Activated CD8-positive, alpha-beta memory T cell treated with anti-CD3 and anti-CD28 coated beads, Interleukin-2, amount 10 ng/mL, durations not matched to agents 7 days and 5 days (primary cell): ENCODE measurements at regions not wholly inside any gene's neighbourhood (a gene's known extent, or its start where the extent isn't known, plus 50 kb on each side); places are given as distances from the start of the nearest gene placed in this dataset.

ENCODE experiments used
- ATAC-seq: fragments of 150-1000 bp; cut with Tn5 transposase; one replicate; pipeline ENCODE4 v1.10.0; 2021; ENCODE audit warnings: moderate library complexity
- CTCF ChIA-PET: fragments of 350-600 bp; sonication (Branson Sonifier 250); formaldehyde crosslinking; loops from one replicate; lab custom pipeline; 2021; ENCODE audit warnings: antibody characterized with exemption; lab: Charles Lee
- DNase-seq: peaks from one replicate; pipeline ENCODE4 v3.0.0-alpha.2; 2020
- H3K27ac Mint-ChIP-seq: one replicate; pipeline ENCODE4 v1.8.0; 2021; ENCODE audit warnings: mild to moderate bottlenecking, mixed read lengths
- H3K27me3 Mint-ChIP-seq: one replicate; pipeline ENCODE4 v1.8.0; 2021; ENCODE audit warnings: mixed read lengths
- H3K36me3 Mint-ChIP-seq: one replicate; pipeline ENCODE4 v1.8.0; 2021; ENCODE audit warnings: mild to moderate bottlenecking, mixed read lengths
- H3K4me1 Mint-ChIP-seq: one replicate; pipeline ENCODE4 v1.8.0; 2021; ENCODE audit warnings: mixed read lengths
- H3K4me3 Mint-ChIP-seq: one replicate; pipeline ENCODE4 v1.8.0; 2021; ENCODE audit warnings: mild to moderate bottlenecking, moderate library complexity, mixed read lengths
- H3K9me3 Mint-ChIP-seq: one replicate; pipeline ENCODE4 v1.8.0; 2022; ENCODE audit warnings: low read depth, mixed read lengths

DNA sequence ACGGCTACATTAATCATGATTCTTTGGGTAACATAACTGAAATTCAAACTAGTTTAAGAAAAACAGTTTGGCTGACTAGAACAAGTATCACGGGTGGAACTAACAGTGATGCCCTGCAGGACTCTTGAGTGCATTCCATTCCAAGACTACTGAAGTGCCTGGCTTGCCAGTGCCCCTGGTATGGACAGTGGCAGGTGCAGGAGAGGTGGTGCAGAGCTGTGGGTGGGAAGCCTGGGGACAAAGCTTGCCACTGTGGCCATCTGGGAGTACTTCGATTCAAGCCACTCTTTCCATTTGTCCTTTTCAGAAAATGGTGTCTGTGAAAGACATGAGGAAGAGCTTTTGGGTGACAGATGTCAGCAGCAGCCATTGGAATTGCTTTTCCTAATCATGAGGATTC, 166.5 kb downstream of the RRAGC start:
- no peaks in the 10 kb centered on the region for H3K9me3 Mint-ChIP-seq
- H3K27me3 Mint-ChIP-seq, result peaks cover 52% of the 10 kb centered on the region
- ATAC-seq (no peak), DNase-seq (no peak)
- CTCF ChIA-PET, result no interaction called here
- H3K4me1 Mint-ChIP-seq, result no peaks in the 10 kb centered on the region
- no peak overlapping the region for H3K27ac Mint-ChIP-seq
- H3K4me3 Mint-ChIP-seq, result no peak overlapping the region
- H3K36me3 Mint-ChIP-seq, result no peaks in the 10 kb centered on the region

DNA sequence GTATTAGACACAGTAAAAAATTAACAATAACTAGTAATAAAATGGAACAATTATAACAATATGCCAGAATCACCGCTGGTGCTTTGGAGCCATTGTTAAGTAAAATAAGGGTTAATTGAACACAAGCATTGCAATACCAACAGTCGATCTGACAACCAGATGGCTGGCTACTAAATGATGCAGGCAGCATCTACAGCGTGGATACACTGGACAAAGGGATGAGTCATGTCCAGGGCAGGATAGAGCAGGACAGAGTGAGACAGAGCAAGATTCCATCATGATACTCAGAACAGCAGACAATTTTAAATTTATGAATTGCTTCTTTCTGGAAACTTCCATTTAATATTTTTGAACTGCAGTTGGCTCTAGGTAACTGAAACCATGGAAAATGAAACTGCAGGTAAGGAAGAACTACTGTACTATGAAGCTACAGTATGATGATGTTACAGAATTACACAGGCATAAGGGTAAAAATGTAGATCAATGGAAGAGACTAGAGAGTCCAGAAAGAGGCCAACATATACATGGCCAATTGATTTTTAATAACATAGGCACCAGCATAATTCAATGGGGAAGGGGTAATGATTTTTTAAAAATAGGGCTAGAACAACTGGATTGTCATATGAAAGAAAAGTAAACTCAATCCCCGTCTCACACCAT, 168.7 kb downstream of the RRAGC start:
- no peak overlapping the region for H3K4me3 Mint-ChIP-seq
- ATAC-seq, result no peak
- CTCF ChIA-PET, result no interaction called here

DNA sequence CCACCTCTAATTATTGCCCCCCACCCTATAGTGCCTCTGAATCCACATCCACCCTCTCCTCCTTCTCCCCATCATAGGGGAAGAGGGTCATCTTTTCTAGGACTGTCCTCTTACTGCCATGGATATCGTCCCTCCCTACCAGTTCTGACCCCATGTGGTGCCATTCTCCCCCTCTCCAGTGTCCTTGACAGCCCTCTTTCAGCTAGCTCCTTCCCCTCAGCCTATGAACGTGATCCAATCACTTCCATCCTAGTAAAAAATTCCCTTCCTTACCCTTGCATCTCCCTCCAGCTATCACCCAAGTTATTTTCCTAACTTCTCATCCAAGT, 172.7 kb downstream of the RRAGC start:
- Mint-ChIP-seq H3K27me3 (peaks cover 34% of the 10 kb centered on the region), H3K27ac (no peak overlapping the region), H3K4me1 (no peaks in the 10 kb centered on the region), H3K4me3 (no peak overlapping the region), H3K36me3 (no peaks in the 10 kb centered on the region), H3K9me3 (no peaks in the 10 kb centered on the region)
- CTCF ChIA-PET, result interaction anchor here (0.7 kb wide), 1 partner anchor 12 kb away, joined by 3 read pairs; no protein-coding TSS in a partner anchor
- ATAC-seq, result no peak
- DNase-seq, result no peak

More for the DNA sequence above, 168.7 kb downstream of the RRAGC start:
- Mint-ChIP-seq H3K9me3 (no peaks in the 10 kb centered on the region), H3K27me3 (peaks cover 57% of the 10 kb centered on the region), H3K4me1 (no peaks in the 10 kb centered on the region), H3K36me3 (no peaks in the 10 kb centered on the region), H3K27ac (no peak overlapping the region)
- DNase-seq, result no peak

DNA sequence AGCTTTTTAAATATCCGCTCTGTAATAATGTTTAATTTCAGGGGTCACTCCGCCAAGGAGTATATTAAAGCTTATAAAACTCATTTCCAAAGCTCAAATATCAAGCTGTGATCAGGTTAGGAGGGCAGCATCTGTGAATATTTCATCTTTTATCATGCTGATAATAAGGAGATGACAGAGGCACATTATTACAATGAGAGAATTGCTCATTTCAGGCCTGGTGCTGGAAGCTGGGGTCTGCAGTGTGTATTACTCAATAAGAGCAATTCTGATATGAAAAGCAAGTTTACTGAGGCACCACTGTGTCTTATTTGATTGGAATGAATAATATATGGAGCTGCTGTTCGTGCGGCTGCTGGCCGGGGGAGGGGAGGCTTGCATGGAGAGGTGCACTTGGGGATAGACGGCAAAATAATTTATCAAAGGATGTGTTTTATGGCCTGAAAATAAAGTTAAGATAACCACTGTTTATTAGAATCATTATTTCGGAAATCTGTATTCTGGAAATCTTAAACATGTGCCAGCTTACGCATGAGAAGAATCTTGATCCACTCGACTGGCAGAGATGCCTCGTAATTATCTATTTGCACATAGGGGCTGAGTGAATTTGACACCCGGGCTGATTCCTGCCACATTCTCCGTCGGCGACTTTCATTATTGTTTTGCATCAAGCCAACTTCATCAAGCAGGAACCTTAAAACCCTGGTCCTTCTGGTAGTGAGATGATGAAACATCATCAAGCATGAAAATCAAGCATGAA, 173.2 kb downstream of the RRAGC start:
- Mint-ChIP-seq H3K9me3 (no peaks in the 10 kb centered on the region), H3K4me3 (no peak overlapping the region), H3K27me3 (peaks cover 30% of the 10 kb centered on the region), H3K4me1 (no peaks in the 10 kb centered on the region), H3K27ac (no peak overlapping the region), H3K36me3 (no peaks in the 10 kb centered on the region)
- DNase-seq (no peak), ATAC-seq (no peak)
- CTCF ChIA-PET, result interaction anchor here (0.7 kb wide), 1 partner anchor 11 kb away, joined by 3 read pairs; no protein-coding TSS in a partner anchor

DNA sequence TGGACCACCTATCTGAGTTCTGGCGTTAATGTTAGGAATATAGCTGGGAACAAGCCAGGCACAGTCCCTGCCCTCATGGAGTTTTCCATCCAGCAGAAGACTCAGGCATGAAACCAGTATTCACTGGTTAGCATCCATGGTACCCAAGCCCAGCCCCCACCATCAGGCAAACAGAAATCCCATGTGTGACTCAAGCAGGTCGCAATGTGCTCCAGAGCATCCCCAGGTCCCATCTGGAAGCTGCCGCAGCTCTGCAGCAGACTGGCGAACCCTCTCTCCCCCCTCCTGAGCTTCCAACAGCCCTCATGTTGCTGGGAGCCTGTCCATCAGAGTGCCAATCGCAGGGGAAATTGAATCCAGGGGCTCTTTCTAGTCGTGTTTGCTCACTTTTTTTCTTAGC, 174.2 kb downstream of the RRAGC start:
- H3K36me3 Mint-ChIP-seq, result no peaks in the 10 kb centered on the region
- H3K27ac Mint-ChIP-seq, result no peak overlapping the region
- no peak overlapping the region for H3K4me3 Mint-ChIP-seq
- CTCF ChIA-PET, result no interaction called here
- DNase-seq (no peak), ATAC-seq (no peak)
- no peaks in the 10 kb centered on the region for H3K9me3 Mint-ChIP-seq
- no peaks in the 10 kb centered on the region for H3K4me1 Mint-ChIP-seq
- H3K27me3 Mint-ChIP-seq, result peaks cover 24% of the 10 kb centered on the region

DNA sequence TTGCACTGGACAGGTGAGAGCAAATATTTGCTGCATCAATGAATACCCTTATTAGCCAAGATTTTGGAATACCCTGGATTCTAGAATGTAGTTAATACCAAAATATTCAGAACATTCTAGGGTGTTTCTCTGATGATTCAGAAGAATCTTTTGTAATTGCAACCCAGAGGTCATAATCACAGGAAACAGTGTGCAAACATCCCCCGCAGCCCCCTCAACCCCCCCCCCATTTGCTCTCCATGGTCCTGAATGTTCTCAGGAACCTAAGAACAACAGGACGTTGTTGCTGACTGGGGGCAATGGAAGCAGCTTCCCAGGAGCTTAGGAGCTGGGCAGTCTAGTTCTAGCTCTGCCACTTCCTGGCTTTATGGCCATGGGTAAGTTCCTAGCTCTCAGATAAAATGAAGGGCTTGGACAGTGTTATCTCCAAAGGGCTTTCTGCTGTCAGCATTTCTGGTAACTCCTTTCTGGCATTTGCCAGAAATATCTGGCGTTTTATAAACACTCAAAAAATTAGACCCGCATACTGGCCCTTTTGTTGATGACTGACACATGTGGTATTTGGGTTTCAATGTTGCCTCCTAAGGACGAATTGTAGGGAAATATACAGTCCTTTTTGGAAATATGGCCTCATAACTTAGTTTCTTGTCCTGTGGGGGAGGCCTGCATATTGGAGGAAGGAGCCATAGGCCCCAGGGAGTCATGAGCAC, 178.6 kb downstream of the RRAGC start:
- no peak overlapping the region for H3K27ac Mint-ChIP-seq
- H3K27me3 Mint-ChIP-seq, result no peaks in the 10 kb centered on the region
- no peak overlapping the region for H3K4me3 Mint-ChIP-seq
- no peaks in the 10 kb centered on the region for H3K4me1 Mint-ChIP-seq
- no peaks in the 10 kb centered on the region for H3K36me3 Mint-ChIP-seq
- CTCF ChIA-PET, result no interaction called here
- ATAC-seq, result no peak
- DNase-seq, result no peak
- H3K9me3 Mint-ChIP-seq, result no peaks in the 10 kb centered on the region

DNA sequence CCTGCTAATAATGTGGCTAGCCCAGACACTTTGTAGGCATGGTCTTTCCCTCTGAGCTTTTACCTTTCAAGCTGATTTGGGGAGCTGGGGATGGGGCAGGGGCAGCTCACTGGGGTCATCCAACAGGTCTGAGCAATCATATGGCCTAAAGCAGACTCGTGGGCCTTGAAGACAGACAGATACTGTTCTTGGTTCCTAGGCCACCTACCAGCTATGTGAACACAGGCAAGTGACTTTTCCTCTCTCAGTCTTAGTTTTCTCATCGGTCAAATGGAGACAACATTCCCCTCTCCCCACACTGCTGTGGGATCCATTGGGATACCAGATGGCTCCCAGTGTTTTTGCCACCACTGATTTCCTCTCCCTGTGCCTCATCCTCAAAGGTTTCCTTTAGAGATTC, 181.8 kb downstream of the RRAGC start:
- no peaks in the 10 kb centered on the region for H3K4me1 Mint-ChIP-seq
- H3K27ac Mint-ChIP-seq, result no peak overlapping the region
- H3K4me3 Mint-ChIP-seq, result no peak overlapping the region
- H3K9me3 Mint-ChIP-seq, result no peaks in the 10 kb centered on the region
- H3K36me3 Mint-ChIP-seq, result no peaks in the 10 kb centered on the region
- DNase-seq (no peak), ATAC-seq (no peak)
- no peaks in the 10 kb centered on the region for H3K27me3 Mint-ChIP-seq
- CTCF ChIA-PET, result no interaction called here

DNA sequence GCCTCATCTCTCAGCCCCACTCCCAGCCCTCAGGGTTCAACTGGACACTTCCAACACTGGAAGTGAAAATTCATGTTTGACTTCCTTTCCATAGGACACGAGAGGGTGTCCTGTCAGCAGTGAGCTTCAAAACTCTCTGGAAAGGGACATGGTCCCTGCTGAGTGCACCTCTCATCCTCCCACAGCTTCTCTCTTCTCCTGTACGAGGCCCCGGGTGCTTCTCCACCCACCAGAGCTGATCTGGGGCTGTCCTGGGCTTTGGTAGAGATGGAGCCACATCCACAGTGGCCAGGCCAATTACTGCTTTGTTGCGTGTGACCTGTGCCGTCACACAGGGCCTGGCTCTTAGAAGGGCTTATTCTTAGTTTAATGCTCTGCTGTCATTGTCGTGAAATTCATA, 182.3 kb downstream of the RRAGC start:
- CTCF ChIA-PET, result no interaction called here

DNA sequence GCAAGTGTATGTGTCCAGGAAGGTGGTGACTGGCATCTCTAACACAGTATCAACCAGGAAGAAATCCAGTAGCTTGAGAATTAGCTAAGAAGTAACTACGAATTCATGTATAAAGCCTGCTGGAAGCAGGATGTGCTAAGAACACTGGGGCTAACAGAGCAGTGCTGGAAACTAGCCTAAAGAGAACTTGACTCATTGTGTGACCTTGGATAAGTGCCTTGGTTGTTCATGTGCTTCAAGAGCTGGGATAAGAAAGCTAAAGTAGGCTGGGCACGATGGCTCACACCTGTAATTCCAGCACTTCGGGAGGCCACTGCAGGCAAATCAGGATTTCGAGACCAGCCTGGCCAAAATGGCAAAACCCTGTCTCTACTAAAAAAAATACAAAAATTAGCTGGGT, 186.9 kb downstream of the RRAGC start:
- peaks cover 9% of the 10 kb centered on the region for H3K27me3 Mint-ChIP-seq
- no peaks in the 10 kb centered on the region for H3K9me3 Mint-ChIP-seq
- DNase-seq (no peak), ATAC-seq (no peak)
- no peaks in the 10 kb centered on the region for H3K36me3 Mint-ChIP-seq
- no peak overlapping the region for H3K4me3 Mint-ChIP-seq
- CTCF ChIA-PET, result no interaction called here
- no peak overlapping the region for H3K27ac Mint-ChIP-seq
- no peaks in the 10 kb centered on the region for H3K4me1 Mint-ChIP-seq

More for the DNA sequence above, 182.3 kb downstream of the RRAGC start:
- no peaks in the 10 kb centered on the region for H3K27me3 Mint-ChIP-seq
- no peaks in the 10 kb centered on the region for H3K4me1 Mint-ChIP-seq
- no peaks in the 10 kb centered on the region for H3K9me3 Mint-ChIP-seq
- DNase-seq, result no peak
- H3K4me3 Mint-ChIP-seq, result no peak overlapping the region
- no peaks in the 10 kb centered on the region for H3K36me3 Mint-ChIP-seq
- no peak for ATAC-seq
- no peak overlapping the region for H3K27ac Mint-ChIP-seq

DNA sequence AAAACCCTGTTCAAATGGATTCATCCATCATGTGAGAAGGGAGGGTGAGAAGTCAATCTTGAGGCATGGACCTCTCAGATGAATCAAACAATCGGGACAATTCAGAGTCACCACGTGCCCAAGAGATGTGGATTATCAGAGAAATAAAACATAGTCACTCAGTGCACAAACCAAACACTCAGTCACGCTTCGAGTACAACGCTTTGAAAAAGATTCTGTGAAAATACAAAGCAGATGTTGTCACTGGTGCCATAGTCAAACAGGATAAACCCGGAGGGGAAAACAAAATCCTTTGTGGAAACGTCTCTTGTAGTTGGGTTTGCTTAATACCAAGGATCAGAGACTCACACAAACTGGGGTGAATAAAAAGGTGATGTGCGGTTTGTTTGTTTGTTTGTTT, 188.4 kb downstream of the RRAGC start:
- DNase-seq (no peak), ATAC-seq (no peak)
- Mint-ChIP-seq H3K9me3 (no peaks in the 10 kb centered on the region), H3K4me3 (no peak overlapping the region), H3K4me1 (no peaks in the 10 kb centered on the region), H3K36me3 (no peaks in the 10 kb centered on the region), H3K27me3 (peaks cover 13% of the 10 kb centered on the region), H3K27ac (no peak overlapping the region)
- CTCF ChIA-PET, result interaction anchor here (0.6 kb wide), 1 partner anchor 12 kb away, joined by 3 read pairs; no protein-coding TSS in a partner anchor

DNA sequence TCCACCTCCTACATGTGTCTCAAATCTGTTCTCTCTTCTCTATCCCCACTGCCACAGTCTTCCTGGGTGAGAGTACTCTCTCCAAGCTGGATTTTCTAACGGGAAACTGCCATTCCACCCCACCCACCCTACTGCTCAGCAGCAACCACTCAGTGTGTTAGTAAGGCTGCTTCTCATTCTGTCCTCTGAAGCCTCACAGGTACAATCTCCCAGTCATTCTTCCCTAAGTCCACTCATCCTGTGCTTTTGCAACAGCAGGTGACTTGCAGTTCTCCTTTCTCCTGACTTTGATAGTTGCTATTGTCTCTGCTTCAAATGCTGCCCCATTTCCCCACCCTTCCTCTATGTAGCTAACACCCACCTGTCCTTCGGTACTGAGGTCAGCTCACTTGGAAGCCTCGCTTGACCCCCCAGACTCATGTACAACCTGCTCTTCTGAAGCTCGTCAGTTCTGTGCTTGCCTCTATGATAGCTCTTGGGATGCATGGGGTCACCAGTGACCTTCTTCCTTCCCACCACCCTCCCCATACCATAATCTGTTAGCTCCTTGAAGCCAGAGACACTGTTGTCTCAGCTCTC, 188.9 kb downstream of the RRAGC start:
- no peaks in the 10 kb centered on the region for H3K36me3 Mint-ChIP-seq
- H3K9me3 Mint-ChIP-seq, result no peaks in the 10 kb centered on the region
- no peaks in the 10 kb centered on the region for H3K4me1 Mint-ChIP-seq
- ATAC-seq, result no peak
- no peak overlapping the region for H3K27ac Mint-ChIP-seq
- H3K27me3 Mint-ChIP-seq, result peaks cover 14% of the 10 kb centered on the region
- DNase-seq, result no peak
- CTCF ChIA-PET, result no interaction called here
- no peak overlapping the region for H3K4me3 Mint-ChIP-seq

DNA sequence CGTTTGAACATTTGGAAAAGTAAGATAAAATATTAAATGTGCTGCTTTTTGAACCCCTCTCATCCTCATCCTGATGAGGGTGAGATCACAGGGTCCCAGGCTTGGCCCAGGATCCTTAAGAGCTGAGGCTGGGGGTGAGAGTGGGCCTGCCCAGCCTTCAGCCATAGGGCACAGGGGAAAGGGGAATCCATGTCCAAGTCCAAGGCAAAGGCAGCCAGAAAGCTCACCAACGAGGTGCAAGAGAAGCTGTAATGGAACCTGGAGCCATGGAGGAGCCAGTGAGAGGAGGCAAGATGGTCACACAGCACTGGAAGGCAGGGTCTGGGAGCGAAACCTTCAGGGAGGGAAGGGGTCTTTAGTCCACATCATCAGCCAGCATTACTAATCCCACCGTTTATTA, 191.9 kb downstream of the RRAGC start:
- Mint-ChIP-seq H3K27me3 (peaks cover 34% of the 10 kb centered on the region), H3K9me3 (no peaks in the 10 kb centered on the region), H3K36me3 (no peaks in the 10 kb centered on the region), H3K4me1 (no peaks in the 10 kb centered on the region), H3K27ac (no peak overlapping the region), H3K4me3 (no peak overlapping the region)
- DNase-seq, result no peak
- ATAC-seq, result no peak
- CTCF ChIA-PET, result no interaction called here

DNA sequence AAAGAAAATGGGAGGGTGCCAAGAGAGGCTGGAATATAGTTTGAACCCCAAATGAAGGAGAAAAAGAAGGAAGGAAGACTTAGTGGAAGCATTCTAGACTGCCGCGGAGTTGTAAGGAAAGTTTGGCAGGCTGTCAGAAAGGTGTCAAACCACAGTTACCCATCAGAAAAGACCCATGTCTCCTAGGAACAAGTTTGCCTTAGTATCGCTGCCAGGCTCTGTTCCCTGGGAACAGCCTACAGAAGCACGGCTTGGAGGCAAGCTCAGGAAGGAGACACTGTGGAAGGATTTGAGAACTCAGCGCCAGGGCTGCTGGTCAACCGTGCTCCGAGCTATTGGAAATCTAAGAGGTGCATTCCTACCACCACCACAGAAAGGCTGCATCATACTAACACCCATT, 197.4 kb downstream of the RRAGC start:
- Mint-ChIP-seq H3K4me3 (no peak overlapping the region), H3K27me3 (peaks cover 30% of the 10 kb centered on the region), H3K27ac (no peak overlapping the region), H3K36me3 (no peaks in the 10 kb centered on the region), H3K9me3 (peaks cover 2% of the 10 kb centered on the region), H3K4me1 (no peaks in the 10 kb centered on the region)
- DNase-seq, result no peak
- ATAC-seq, result no peak
- CTCF ChIA-PET, result no interaction called here
